ENCODE measurements at regions not wholly inside any gene's neighbourhood (a gene's known extent, or its start where the extent isn't known, plus 50 kb on each side); places are given as distances from the start of the nearest gene placed in this dataset.
"Not testable (repeated sequence)": the region's sequence is repeated elsewhere in the genome, so short reads cannot be mapped to it uniquely, and the experiment has no call there.

GRCh38 chr5:135153661-135154060 is 119.6 kb upstream of the PITX1 start:
- H3K4me2 ChIP-seq (ENCODE audit: insufficient read depth, low read length) = no peak overlapping the region
- peaks cover 2% of the 10 kb centered on the region for H3K27me3 ChIP-seq (ENCODE audit: insufficient read depth, low read length, poor library complexity)
- DNase-seq (no peak), ATAC-seq (ENCODE audit: insufficient read depth, low read depth) (no peak)
- no peaks in the 10 kb centered on the region for H3K79me2 ChIP-seq (ENCODE audit: insufficient read depth, low read length)
- H3K4me1 ChIP-seq (ENCODE audit: insufficient read depth, low read length) = no peaks in the 10 kb centered on the region
- no peak overlapping the region for H3K27ac ChIP-seq (ENCODE audit: low read length)
- TF ChIP-seq CTCF (IDR thresholded peaks at IDR 0.05; ENCODE audit: borderline replicate concordance, extremely low read depth, low read length, poor library complexity, severe bottlenecking) (no peak), EZH2 (IDR thresholded peaks at IDR 0.05; ENCODE audit: borderline replicate concordance, low read depth, low read length, severe bottlenecking) (no peak)
- no peaks in the 10 kb centered on the region for H4K20me1 ChIP-seq (ENCODE audit: insufficient read depth, low read length)
- H3K4me3 ChIP-seq (ENCODE audit: low read depth in 1 of 2, low read length in 2 of 2) = no peak overlapping the region
- no peak overlapping the region for H3K9ac ChIP-seq (ENCODE audit: low read depth, low read length)
- H2AFZ ChIP-seq (ENCODE audit: low read depth, low read length) = no peak overlapping the region
- H3K9me3 ChIP-seq (ENCODE audit: insufficient read depth, low read length, severe bottlenecking) = peaks cover 11% of the 10 kb centered on the region
- H3K36me3 ChIP-seq (ENCODE audit: insufficient read depth, low read length) = no peaks in the 10 kb centered on the region

- DNase-seq (no peak), ATAC-seq (ENCODE audit: insufficient read depth, low read depth) (no peak)
- Histone ChIP-seq H3K27ac (ENCODE audit: low read length) (no peak overlapping the region), H3K9me3 (ENCODE audit: insufficient read depth, low read length, severe bottlenecking) (peaks cover 9% of the 10 kb centered on the region), H4K20me1 (ENCODE audit: insufficient read depth, low read length) (no peaks in the 10 kb centered on the region), H3K79me2 (ENCODE audit: insufficient read depth, low read length) (no peaks in the 10 kb centered on the region), H2AFZ (ENCODE audit: low read depth, low read length) (no peak overlapping the region), H3K4me2 (ENCODE audit: insufficient read depth, low read length) (no peak overlapping the region), H3K9ac (ENCODE audit: low read depth, low read length) (no peak overlapping the region), H3K27me3 (ENCODE audit: insufficient read depth, low read length, poor library complexity) (peaks cover 2% of the 10 kb centered on the region), H3K4me3 (ENCODE audit: low read depth in 1 of 2, low read length in 2 of 2) (no peak overlapping the region), H3K36me3 (ENCODE audit: insufficient read depth, low read length) (no peaks in the 10 kb centered on the region), H3K4me1 (ENCODE audit: insufficient read depth, low read length) (no peaks in the 10 kb centered on the region)
- no peak for TF ChIP-seq EZH2 (IDR thresholded peaks at IDR 0.05; ENCODE audit: borderline replicate concordance, low read depth, low read length, severe bottlenecking)
- no peak for TF ChIP-seq CTCF (IDR thresholded peaks at IDR 0.05; ENCODE audit: borderline replicate concordance, extremely low read depth, low read length, poor library complexity, severe bottlenecking)
These were observed 119.2 kb upstream of the PITX1 start for GRCh38 chr5:135153259-135153658.

- not testable (repeated sequence) for H3K9me3 ChIP-seq (ENCODE audit: insufficient read depth, low read length, severe bottlenecking); H3K27ac ChIP-seq (ENCODE audit: low read length); H4K20me1 ChIP-seq (ENCODE audit: insufficient read depth, low read length); H2AFZ ChIP-seq (ENCODE audit: low read depth, low read length); H3K4me3 ChIP-seq (ENCODE audit: low read depth in 1 of 2, low read length in 2 of 2); ATAC-seq (ENCODE audit: insufficient read depth, low read depth); H3K9ac ChIP-seq (ENCODE audit: low read depth, low read length); H3K4me2 ChIP-seq (ENCODE audit: insufficient read depth, low read length); H3K79me2 ChIP-seq (ENCODE audit: insufficient read depth, low read length); DNase-seq; H3K4me1 ChIP-seq (ENCODE audit: insufficient read depth, low read length); H3K27me3 ChIP-seq (ENCODE audit: insufficient read depth, low read length, poor library complexity); H3K36me3 ChIP-seq (ENCODE audit: insufficient read depth, low read length)
These were observed 117.6 kb upstream of the PITX1 start for GRCh38 chr5:135151660-135152059.

GRCh38 chr5:135151256-135151655 is 117.2 kb upstream of the PITX1 start:
- H4K20me1 ChIP-seq (ENCODE audit: insufficient read depth, low read length) = no peaks in the 10 kb centered on the region
- H3K9me3 ChIP-seq (ENCODE audit: insufficient read depth, low read length, severe bottlenecking) = peaks cover 2% of the 10 kb centered on the region
- no peaks in the 10 kb centered on the region for H3K79me2 ChIP-seq (ENCODE audit: insufficient read depth, low read length)
- ATAC-seq (ENCODE audit: insufficient read depth, low read depth) (no peak), DNase-seq (no peak)
- TF ChIP-seq EZH2 (IDR thresholded peaks at IDR 0.05; ENCODE audit: borderline replicate concordance, low read depth, low read length, severe bottlenecking) (no peak), CTCF (IDR thresholded peaks at IDR 0.05; ENCODE audit: borderline replicate concordance, extremely low read depth, low read length, poor library complexity, severe bottlenecking) (no peak)
- H2AFZ ChIP-seq (ENCODE audit: low read depth, low read length) = no peak overlapping the region
- H3K9ac ChIP-seq (ENCODE audit: low read depth, low read length) = no peak overlapping the region
- no peak overlapping the region for H3K4me3 ChIP-seq (ENCODE audit: low read depth in 1 of 2, low read length in 2 of 2)
- no peaks in the 10 kb centered on the region for H3K36me3 ChIP-seq (ENCODE audit: insufficient read depth, low read length)
- no peak overlapping the region for H3K4me2 ChIP-seq (ENCODE audit: insufficient read depth, low read length)
- H3K4me1 ChIP-seq (ENCODE audit: insufficient read depth, low read length) = no peaks in the 10 kb centered on the region
- peaks cover 2% of the 10 kb centered on the region for H3K27me3 ChIP-seq (ENCODE audit: insufficient read depth, low read length, poor library complexity)
- no peak overlapping the region for H3K27ac ChIP-seq (ENCODE audit: low read length)
